Fibroblast of mammary gland (primary cell): ENCODE measurements at regions not wholly inside any gene's neighbourhood (a gene's known extent, or its start where the extent isn't known, plus 50 kb on each side); places are given as distances from the start of the nearest gene placed in this dataset.

Experiments
- DNase-seq: peaks from one replicate; pipeline ENCODE4 v3.0.0-alpha.2; 2010; ENCODE audit warnings: low read depth
- H3K4me3 ChIP-seq: 2 replicates; pipeline ENCODE4 v1.5.1; 2011; ENCODE audit warnings: low read depth, mild to moderate bottlenecking, low read length, moderate library complexity; ENCODE audit not compliant: control insufficient read depth
- CTCF ChIP-seq: conservative IDR thresholded peaks from 2 replicates; pipeline ENCODE4 v1.5.1; 2011; ENCODE audit warnings: low read depth, low read length, inconsistent platforms; ENCODE audit not compliant: control insufficient read depth, insufficient read depth

GRCh38 chr13:67772807-67773453, 542.8 kb upstream of the PCDH9 start:
- DNase-seq = no peak

GRCh38 chr13:67771106-67771505, 541.0 kb upstream of the PCDH9 start:
- no peak for TF ChIP-seq CTCF
- H3K4me3 ChIP-seq = no peak overlapping the region

More at GRCh38 chr13:67772807-67773453, 542.8 kb upstream of the PCDH9 start:
- TF ChIP-seq CTCF = no peak
- H3K4me3 ChIP-seq = no peak overlapping the region

DNA sequence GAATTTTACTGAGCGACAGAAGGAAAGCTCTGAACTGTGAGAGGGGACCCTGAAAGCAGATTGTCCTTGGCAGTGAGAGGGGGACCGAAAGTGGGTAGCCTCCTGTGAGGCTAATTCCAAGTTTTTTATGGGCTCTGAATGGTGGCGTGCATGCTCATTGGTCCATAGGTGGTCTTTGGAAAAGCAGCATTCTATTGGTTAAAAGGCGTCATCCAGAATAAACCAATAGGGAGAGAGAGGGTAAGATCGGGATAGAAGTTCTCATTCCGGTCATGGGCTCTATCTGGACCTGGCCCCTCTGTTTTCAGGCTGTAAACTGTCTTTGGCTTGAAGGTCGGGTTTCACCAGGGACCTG, 539.8 kb upstream of the PCDH9 start:
- DNase-seq = no peak
- TF ChIP-seq CTCF = no peak
- no peak overlapping the region for H3K4me3 ChIP-seq

More at GRCh38 chr13:67771106-67771505, 541.0 kb upstream of the PCDH9 start:
- DNase-seq = no peak

DNA sequence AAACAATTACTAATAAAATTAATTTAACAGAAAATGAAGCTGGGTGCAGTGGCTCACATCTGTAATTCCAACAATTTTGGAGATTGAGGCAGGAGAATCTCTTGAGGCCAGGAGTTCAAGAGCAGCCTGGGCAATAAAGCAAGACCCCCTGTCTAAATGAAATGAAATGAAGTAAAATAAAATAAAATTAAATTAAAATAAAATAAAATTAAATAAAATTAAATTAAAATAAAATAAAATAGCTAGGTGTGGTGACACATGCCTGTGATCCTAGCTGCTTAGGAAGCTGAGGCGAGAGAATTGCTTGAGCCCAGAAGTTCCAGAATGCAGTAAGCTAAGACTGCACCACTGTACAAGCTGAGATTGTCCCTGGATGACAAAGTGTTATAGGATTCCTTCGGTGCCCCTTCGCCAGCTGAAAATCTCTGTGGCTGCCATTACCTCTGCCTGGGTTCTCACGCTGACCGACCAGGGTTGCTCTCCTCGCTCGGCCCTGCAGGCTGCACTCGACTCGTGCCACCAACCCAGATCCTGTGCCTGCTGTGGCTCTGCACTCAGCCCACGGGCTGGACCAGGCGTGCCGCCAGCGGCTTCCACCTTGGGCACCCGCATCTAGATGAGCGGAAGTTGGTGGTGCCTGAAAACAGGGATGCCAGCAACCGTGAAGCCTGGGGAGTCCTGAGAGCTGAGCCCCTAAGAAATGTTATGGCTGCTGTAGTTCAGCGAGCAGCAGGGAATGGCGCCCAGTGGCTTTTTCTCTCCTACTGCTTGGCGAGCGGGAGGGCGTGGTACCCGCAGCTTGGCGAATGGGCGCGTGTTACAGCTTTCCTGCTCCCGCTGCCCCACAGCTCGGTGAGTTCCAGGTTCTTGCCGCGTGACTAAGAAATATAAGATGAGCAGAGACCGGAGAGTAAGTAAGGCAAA, 539.2 kb upstream of the PCDH9 start:
- TF ChIP-seq CTCF = no peak

DNA sequence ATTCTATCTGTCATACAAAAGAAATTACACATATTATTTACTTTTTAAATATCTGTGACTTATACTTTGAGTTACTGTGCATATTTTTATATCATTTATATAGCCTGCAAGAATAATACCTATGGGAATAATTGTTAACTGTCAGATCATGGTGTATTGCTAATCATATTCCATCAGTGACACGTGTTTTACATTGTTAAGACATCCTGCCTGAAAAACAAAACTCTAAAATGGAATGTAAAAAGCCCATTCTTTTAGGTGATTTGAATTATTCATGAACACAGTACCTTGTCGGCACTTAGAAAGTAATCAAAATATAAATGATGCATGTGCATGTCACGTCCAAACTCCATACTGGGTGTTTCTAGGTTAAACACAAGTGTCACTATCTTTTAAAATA, 533.8 kb upstream of the PCDH9 start:
- DNase-seq = no peak
- no peak overlapping the region for H3K4me3 ChIP-seq

More for the DNA sequence above, 539.2 kb upstream of the PCDH9 start:
- H3K4me3 ChIP-seq = no peak overlapping the region
- DNase-seq = no peak

GRCh38 chr13:67763384-67763783, 533.2 kb upstream of the PCDH9 start:
- no peak for TF ChIP-seq CTCF
- H3K4me3 ChIP-seq = no peak overlapping the region
- no peak for DNase-seq

More for the DNA sequence above, 533.8 kb upstream of the PCDH9 start:
- TF ChIP-seq CTCF = no peak
